Neural progenitor cell (in vitro differentiated cells): ENCODE measurements at regions not wholly inside any gene's neighbourhood (a gene's known extent, or its start where the extent isn't known, plus 50 kb on each side); places are given as distances from the start of the nearest gene placed in this dataset.

Experiments used
- DNase-seq: peaks from one replicate; pipeline ENCODE4 v3.0.0-alpha.2; 2016; ENCODE audit warnings: low spot score
- H2AFZ ChIP-seq: fragments of 200-600 bp; sonication (generic); replicated peaks from 2 replicates; pipeline ENCODE4 v1.6.1; 2016; ENCODE audit warnings: antibody characterized with exemption
- H3F3A ChIP-seq: fragments of 200-600 bp; sonication (generic); 2 replicates; pipeline ENCODE4 v1.6.1; 2016; ENCODE audit warnings: antibody characterized with exemption, low read depth
- H3K27ac ChIP-seq: fragments of 200-600 bp; sonication (generic); 2 replicates; pipeline ENCODE4 v1.5.1; 2016; ENCODE audit warnings: mild to moderate bottlenecking
- H3K27me3 ChIP-seq: fragments of 200-600 bp; sonication (generic); 2 replicates; pipeline ENCODE4 v1.6.1; 2016; ENCODE audit warnings: mild to moderate bottlenecking, moderate library complexity
- H3K36me3 ChIP-seq: fragments of 200-600 bp; sonication (generic); 2 replicates; pipeline ENCODE4 v1.5.1; 2016
- H3K4me1 ChIP-seq: fragments of 200-600 bp; sonication (generic); 2 replicates; pipeline ENCODE4 v1.6.1; 2016; ENCODE audit warnings: mixed run types
- H3K4me2 ChIP-seq: fragments of 200-600 bp; sonication (generic); 2 replicates; pipeline ENCODE4 v1.6.1; 2016
- H3K4me3 ChIP-seq: fragments of 200-600 bp; sonication (generic); 2 replicates; pipeline ENCODE4 v1.5.1; 2016
- H3K79me2 ChIP-seq: fragments of 200-600 bp; sonication (generic); 2 replicates; pipeline ENCODE4 v1.6.1; 2016; ENCODE audit warnings: low read depth
- H3K9ac ChIP-seq: fragments of 200-600 bp; sonication (generic); 2 replicates; pipeline ENCODE4 v1.6.1; 2016
- H3K9me3 ChIP-seq: fragments of 200-600 bp; sonication (generic); 2 replicates; pipeline ENCODE4 v1.5.1; 2016; ENCODE audit warnings: low read depth
- H4K20me1 ChIP-seq: fragments of 200-600 bp; sonication (generic); 2 replicates; pipeline ENCODE4 v1.6.1; 2016; ENCODE audit warnings: low read depth
- H3K27ac Mint-ChIP-seq: 3 replicates; pipeline ENCODE4 v1.8.0; 2021; ENCODE audit warnings: mixed read lengths
- H3K27me3 Mint-ChIP-seq: 2 replicates; pipeline ENCODE4 v1.8.0; 2022; ENCODE audit warnings: low read depth, mild to moderate bottlenecking, inconsistent platforms, moderate library complexity, mixed read lengths; ENCODE audit not compliant: insufficient read depth
- H3K36me3 Mint-ChIP-seq: 3 replicates; pipeline ENCODE4 v1.8.0; 2021; ENCODE audit warnings: mixed read lengths
- H3K4me1 Mint-ChIP-seq: 3 replicates; pipeline ENCODE4 v1.8.0; 2021; ENCODE audit warnings: mixed read lengths
- H3K4me3 Mint-ChIP-seq: 3 replicates; pipeline ENCODE4 v1.8.0; 2021; ENCODE audit warnings: mild to moderate bottlenecking, moderate library complexity, mixed read lengths
- H3K9me3 Mint-ChIP-seq: 3 replicates; pipeline ENCODE4 v1.8.0; 2020; ENCODE audit warnings: mixed read lengths
- CTCF ChIP-seq: fragments of 200-600 bp; sonication (generic); IDR thresholded peaks from 2 replicates; pipeline ENCODE4 v1.5.1; 2017; ENCODE audit warnings: antibody characterized with exemption, mild to moderate bottlenecking
- EZH2 ChIP-seq: fragments of 200-600 bp; sonication (generic); IDR thresholded peaks from 2 replicates; pipeline ENCODE4 v1.6.1; 2017; ENCODE audit warnings: antibody characterized with exemption, mild to moderate bottlenecking, moderate library complexity
- EZH2phosphoT487 ChIP-seq: fragments of 200-600 bp; sonication (generic); IDR thresholded peaks from 2 replicates; pipeline ENCODE4 v1.6.1; 2017; ENCODE audit warnings: antibody characterized with exemption

DNA sequence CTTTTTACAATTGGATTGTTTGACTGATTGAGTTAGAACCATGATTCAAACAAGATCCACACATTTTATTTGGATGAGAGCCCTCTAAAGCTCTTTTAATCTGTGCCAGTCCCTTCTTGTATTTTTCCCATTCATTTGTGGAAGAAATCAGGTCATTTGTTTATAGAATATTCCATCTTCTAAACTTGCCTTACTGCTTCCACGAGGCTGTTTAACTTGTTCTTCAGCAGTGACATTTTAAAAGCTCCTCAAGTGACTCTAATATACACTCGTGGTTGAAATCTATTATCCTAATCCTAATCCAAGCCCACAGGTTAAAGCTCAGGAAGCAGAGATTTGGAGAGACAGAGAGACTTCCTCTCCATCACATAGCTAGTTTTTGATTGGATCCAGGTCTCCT is 155.4 kb upstream of the SVIL start:
- Histone ChIP-seq H3K27ac (no peak overlapping the region), H3K4me2 (no peak overlapping the region), H3K79me2 (no peaks in the 10 kb centered on the region), H3K4me1 (no peaks in the 10 kb centered on the region), H3K9ac (no peak overlapping the region), H3K27me3 (no peaks in the 10 kb centered on the region), H4K20me1 (no peaks in the 10 kb centered on the region), H3K36me3 (no peaks in the 10 kb centered on the region), H2AFZ (no peak overlapping the region), H3K4me3 (no peak overlapping the region), H3F3A (no peaks in the 10 kb centered on the region), H3K9me3 (peaks cover 7% of the 10 kb centered on the region)
- Mint-ChIP-seq H3K4me1 (no peaks in the 10 kb centered on the region), H3K27ac (no peak overlapping the region), H3K9me3 (peaks cover 2% of the 10 kb centered on the region), H3K36me3 (no peaks in the 10 kb centered on the region), H3K27me3 (peaks cover 3% of the 10 kb centered on the region), H3K4me3 (no peak overlapping the region)
- DNase-seq = no peak
- TF ChIP-seq CTCF (no peak), EZH2phosphoT487 (no peak), EZH2 (no peak)

GRCh38 chr10:29788113-29788512 is 153.3 kb upstream of the SVIL start:
- no peak overlapping the region for H3K4me3 Mint-ChIP-seq
- Histone ChIP-seq H3K4me1 (no peaks in the 10 kb centered on the region), H3K4me2 (no peak overlapping the region), H4K20me1 (no peaks in the 10 kb centered on the region), H3K36me3 (no peaks in the 10 kb centered on the region), H2AFZ (no peak overlapping the region), H3K4me3 (no peak overlapping the region), H3K79me2 (no peaks in the 10 kb centered on the region), H3K27ac (no peak overlapping the region), H3K9ac (no peak overlapping the region), H3K9me3 (peaks cover 7% of the 10 kb centered on the region), H3F3A (no peaks in the 10 kb centered on the region), H3K27me3 (no peaks in the 10 kb centered on the region)
- H3K27ac Mint-ChIP-seq = no peak overlapping the region
- H3K36me3 Mint-ChIP-seq = no peaks in the 10 kb centered on the region
- H3K4me1 Mint-ChIP-seq = no peaks in the 10 kb centered on the region
- no peak for DNase-seq
- peaks cover 2% of the 10 kb centered on the region for H3K9me3 Mint-ChIP-seq
- TF ChIP-seq EZH2phosphoT487 (no peak), CTCF (no peak), EZH2 (no peak)
- H3K27me3 Mint-ChIP-seq = peaks cover 6% of the 10 kb centered on the region

DNA sequence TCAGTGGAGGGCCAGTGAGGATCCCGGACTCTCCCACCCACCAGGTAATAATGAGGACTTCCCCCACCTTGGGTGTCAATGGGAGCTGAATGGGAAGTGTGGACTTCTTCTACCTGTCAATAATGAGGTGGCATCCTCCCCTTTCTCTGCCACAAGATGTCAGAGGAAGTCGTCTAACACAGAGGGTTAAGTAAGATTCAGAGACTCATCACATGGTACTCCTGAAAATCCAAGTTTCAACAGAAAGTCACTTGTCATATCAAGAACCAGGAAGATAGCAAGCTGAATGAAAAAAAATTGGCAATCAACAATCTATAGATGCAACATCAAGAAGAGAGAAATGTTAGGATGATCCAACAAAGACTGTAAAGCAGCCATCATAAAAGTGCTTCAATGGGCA is 150.9 kb upstream of the SVIL start:
- no peaks in the 10 kb centered on the region for H3F3A ChIP-seq
- no peak overlapping the region for H3K4me3 Mint-ChIP-seq
- H3K27me3 Mint-ChIP-seq = peaks cover 3% of the 10 kb centered on the region
- no peak for DNase-seq
- H3K4me2 ChIP-seq = no peak overlapping the region
- no peaks in the 10 kb centered on the region for H3K79me2 ChIP-seq
- H4K20me1 ChIP-seq = no peaks in the 10 kb centered on the region
- no peak for TF ChIP-seq EZH2
- TF ChIP-seq CTCF = no peak
- TF ChIP-seq EZH2phosphoT487 = no peak
- no peaks in the 10 kb centered on the region for H3K36me3 ChIP-seq
- H3K36me3 Mint-ChIP-seq = no peaks in the 10 kb centered on the region
- no peaks in the 10 kb centered on the region for H3K4me1 ChIP-seq
- H3K4me3 ChIP-seq = no peak overlapping the region
- H3K9me3 Mint-ChIP-seq = peaks cover 2% of the 10 kb centered on the region
- no peak overlapping the region for H3K9ac ChIP-seq
- no peak overlapping the region for H3K27ac ChIP-seq
- H3K9me3 ChIP-seq = peaks cover 7% of the 10 kb centered on the region
- no peaks in the 10 kb centered on the region for H3K27me3 ChIP-seq
- no peak overlapping the region for H3K27ac Mint-ChIP-seq
- no peak overlapping the region for H2AFZ ChIP-seq
- no peaks in the 10 kb centered on the region for H3K4me1 Mint-ChIP-seq
